ENCODE measurements at regions not wholly inside any gene's neighbourhood (a gene's known extent, or its start where the extent isn't known, plus 50 kb on each side); places are given as distances from the start of the nearest gene placed in this dataset.
"Not testable (repeated sequence)": the region's sequence is repeated elsewhere in the genome, so short reads cannot be mapped to it uniquely, and the experiment has no call there.

DNA sequence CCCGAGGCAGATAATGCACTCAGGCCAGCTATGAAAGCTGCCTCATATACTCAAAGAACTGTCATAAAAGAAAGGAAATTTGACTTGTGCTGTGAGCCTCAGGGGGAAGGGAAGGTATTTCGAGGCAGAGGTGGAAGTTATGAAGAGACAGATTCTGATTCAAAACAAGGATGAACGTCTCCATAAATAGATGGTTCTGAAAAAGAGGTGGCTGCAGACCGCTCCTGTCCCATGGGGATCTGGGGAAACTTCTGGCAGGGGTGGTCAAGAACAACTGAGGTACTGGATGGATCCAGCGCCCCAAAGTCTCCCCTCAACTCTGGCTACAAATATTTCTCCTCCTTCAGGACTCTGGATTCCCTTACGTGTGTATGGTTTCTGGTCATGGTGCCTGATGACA is 168.1 kb upstream of the IRS2 start:
- Mint-ChIP-seq H3K36me3 (no peaks in the 10 kb centered on the region), H3K27ac (no peak overlapping the region), H3K9me3 (peaks cover 11% of the 10 kb centered on the region), H3K4me1 (no peaks in the 10 kb centered on the region), H3K27me3 (peaks cover 2% of the 10 kb centered on the region), H3K4me3 (no peak overlapping the region)

DNA sequence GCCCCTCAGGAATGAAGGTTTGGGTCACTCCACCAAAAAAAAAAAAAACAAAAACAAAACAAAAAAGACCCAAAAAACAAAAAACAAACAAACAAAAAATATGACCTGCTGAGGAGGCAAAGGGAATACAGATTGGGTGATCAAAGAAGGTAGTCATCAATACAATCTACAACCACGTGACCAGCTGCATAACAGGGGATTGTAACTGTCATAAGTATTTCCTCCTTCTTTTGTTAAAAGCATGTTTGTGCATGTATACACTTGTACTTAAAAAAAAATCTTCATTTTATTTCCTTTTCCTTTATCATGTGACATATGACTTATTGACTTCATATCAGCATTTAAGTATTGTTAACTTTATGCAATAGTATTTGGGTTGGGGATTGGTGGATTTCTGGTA is 165.1 kb upstream of the IRS2 start:
- peaks cover 2% of the 10 kb centered on the region for H3K27me3 Mint-ChIP-seq
- no peak overlapping the region for H3K27ac Mint-ChIP-seq
- H3K36me3 Mint-ChIP-seq: no peaks in the 10 kb centered on the region
- H3K9me3 Mint-ChIP-seq: peaks cover 4% of the 10 kb centered on the region
- no peak overlapping the region for H3K4me3 Mint-ChIP-seq
- no peaks in the 10 kb centered on the region for H3K4me1 Mint-ChIP-seq

DNA sequence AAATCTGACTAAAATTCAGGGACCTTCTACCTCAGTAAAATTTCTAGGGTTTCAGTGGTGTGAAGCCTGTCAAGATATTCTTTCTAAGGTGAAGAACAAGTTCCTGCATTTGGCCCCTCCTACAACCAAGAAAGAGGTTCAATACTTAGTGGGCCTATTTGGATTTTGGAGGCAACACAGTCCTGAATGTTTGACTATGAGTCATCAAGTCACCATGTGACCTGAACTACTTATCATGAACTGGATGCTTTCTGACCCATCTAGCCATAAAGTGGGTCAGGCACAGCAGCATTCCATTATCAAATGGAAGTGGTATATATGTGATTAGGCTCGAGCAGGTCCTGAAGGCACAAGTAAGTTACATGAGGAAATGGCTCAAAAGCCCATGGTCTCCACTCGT is 163.0 kb upstream of the IRS2 start:
- Mint-ChIP-seq H3K9me3 (peaks cover 4% of the 10 kb centered on the region), H3K27ac (no peak overlapping the region), H3K4me1 (no peaks in the 10 kb centered on the region), H3K4me3 (no peak overlapping the region), H3K36me3 (no peaks in the 10 kb centered on the region), H3K27me3 (peaks cover 2% of the 10 kb centered on the region)

DNA sequence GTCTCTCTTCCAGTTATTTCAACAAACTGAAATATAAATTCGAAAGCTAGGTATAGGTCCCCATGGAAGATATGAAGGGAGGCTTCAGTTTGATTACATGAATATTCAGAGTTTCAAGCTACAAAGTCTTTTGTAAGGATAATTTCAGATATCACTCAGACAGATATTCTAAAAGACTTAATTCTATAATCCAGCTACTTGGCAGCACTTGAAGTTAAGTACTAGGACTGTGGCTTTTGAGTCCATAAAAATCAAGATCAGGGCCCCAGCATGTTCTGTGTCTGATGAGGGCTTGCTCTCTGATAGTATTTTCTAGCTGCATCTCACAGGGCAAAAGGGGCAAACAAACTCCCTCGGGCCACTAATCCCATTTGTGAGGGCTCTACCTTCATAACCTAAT is 160.6 kb upstream of the IRS2 start:
- H3K36me3 Mint-ChIP-seq: no peaks in the 10 kb centered on the region
- H3K4me1 Mint-ChIP-seq: no peaks in the 10 kb centered on the region
- peaks cover 4% of the 10 kb centered on the region for H3K9me3 Mint-ChIP-seq

DNA sequence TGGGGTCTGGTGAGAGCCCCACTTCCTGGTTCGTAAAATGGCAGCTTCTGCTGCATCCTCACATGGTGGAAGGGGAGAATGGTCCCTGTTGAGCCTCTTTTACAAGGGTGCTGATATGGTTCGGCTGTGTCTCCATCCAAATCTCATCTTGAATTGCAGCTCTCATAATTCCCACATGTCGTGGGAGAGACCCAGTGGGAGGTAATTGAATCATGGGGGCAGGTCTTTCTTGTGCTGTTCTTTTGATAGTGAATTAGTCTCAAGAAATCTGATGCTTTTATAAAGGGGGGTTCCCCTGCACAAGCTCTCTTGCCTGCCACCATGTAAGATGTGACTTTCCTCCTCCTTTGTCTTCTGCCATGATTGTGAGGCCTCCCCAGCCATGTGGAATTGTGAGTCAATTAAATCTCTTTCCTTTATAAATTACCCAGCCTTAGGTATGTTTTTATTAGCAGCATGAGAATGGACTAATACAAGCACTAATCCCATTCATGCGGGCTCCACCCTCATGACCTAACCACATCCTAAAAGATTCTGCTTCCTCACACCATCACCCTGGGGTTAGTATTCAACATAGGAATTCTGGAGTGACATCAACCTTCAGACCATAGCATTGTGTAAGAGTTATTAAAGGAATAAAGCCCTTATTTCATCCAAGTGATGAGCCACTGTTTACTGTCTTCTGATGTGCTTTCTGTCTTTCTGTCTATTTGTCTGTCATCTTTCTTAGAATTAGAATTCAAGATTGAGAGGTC is 159.0 kb upstream of the IRS2 start:
- H3K4me1 Mint-ChIP-seq: no peaks in the 10 kb centered on the region
- no peaks in the 10 kb centered on the region for H3K9me3 Mint-ChIP-seq
- H3K4me3 Mint-ChIP-seq: no peak overlapping the region
- no peak overlapping the region for H3K27ac Mint-ChIP-seq
- peaks cover 1% of the 10 kb centered on the region for H3K27me3 Mint-ChIP-seq
- H3K36me3 Mint-ChIP-seq: no peaks in the 10 kb centered on the region

More for the DNA sequence above, 160.6 kb upstream of the IRS2 start:
- H3K27ac Mint-ChIP-seq: no peak overlapping the region
- H3K27me3 Mint-ChIP-seq: peaks cover 1% of the 10 kb centered on the region
- H3K4me3 Mint-ChIP-seq: no peak overlapping the region

DNA sequence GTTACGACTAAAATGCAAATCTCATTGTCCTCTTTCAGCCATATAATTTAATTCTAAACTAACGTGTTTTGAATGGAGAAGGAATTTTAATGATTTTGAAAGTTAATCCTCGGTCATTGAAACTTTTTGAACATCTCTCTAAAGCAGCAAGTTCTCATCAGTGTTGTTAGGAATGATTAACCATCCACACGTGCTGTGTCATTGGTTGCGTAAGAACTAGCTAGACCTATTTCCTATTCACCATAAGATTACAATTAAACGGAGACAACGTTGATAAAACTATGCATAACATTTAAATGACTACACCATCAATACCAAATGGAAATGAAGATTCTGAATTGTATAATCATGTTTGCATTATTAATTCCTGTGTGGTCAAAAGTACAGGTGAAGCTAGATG is 155.6 kb upstream of the IRS2 start:
- no peak overlapping the region for H3K4me3 Mint-ChIP-seq
- H3K9me3 Mint-ChIP-seq: no peaks in the 10 kb centered on the region
- no peaks in the 10 kb centered on the region for H3K4me1 Mint-ChIP-seq
- peaks cover 1% of the 10 kb centered on the region for H3K27me3 Mint-ChIP-seq
- H3K36me3 Mint-ChIP-seq: no peaks in the 10 kb centered on the region
- H3K27ac Mint-ChIP-seq: no peak overlapping the region

DNA sequence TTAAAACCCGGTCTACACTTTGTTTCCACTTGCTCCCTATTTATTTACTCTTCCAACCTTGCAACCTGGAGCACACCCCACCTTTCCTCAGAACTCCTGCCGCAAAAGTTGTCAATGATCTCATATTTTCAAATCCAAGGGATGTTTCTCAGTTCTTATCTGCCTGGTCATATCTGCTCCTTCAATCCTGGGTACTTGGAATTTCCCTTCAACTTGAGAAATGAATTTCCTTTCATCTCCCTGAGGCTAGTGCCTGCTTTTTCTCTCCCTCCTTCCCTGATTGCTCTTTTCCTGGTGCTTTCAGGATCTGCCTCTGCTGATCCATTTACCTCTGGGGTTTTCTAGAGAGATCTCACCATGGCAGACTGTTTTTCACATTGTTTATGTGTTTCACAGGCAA is 154.8 kb upstream of the IRS2 start:
- H3K27ac Mint-ChIP-seq: no peak overlapping the region
- no peaks in the 10 kb centered on the region for H3K4me1 Mint-ChIP-seq
- H3K27me3 Mint-ChIP-seq: peaks cover 1% of the 10 kb centered on the region
- H3K9me3 Mint-ChIP-seq: no peaks in the 10 kb centered on the region
- no peaks in the 10 kb centered on the region for H3K36me3 Mint-ChIP-seq
- H3K4me3 Mint-ChIP-seq: no peak overlapping the region

DNA sequence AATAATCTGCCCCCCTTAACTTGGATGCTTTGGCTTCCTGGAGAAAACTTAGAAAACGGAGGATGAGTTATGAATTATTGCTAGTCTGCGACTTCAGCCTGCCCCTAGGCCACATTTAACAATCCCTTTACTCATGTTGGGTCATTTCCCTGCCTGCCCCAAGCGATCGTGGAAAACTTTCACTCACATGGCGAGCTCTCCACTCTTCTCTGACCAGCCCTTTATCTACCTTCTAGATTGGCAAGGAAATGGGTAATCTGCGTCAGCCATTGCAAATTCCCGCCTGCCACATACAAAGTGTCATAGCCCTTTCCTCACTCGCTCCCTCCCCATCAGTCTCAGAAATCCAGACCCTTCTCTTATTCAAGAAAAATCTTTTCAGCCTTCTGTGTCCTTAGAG is 154.3 kb upstream of the IRS2 start:
- H3K4me3 Mint-ChIP-seq: no peak overlapping the region
- peaks cover 1% of the 10 kb centered on the region for H3K27me3 Mint-ChIP-seq
- H3K36me3 Mint-ChIP-seq: no peaks in the 10 kb centered on the region
- no peak overlapping the region for H3K27ac Mint-ChIP-seq
- H3K4me1 Mint-ChIP-seq: no peaks in the 10 kb centered on the region
- H3K9me3 Mint-ChIP-seq: no peaks in the 10 kb centered on the region

DNA sequence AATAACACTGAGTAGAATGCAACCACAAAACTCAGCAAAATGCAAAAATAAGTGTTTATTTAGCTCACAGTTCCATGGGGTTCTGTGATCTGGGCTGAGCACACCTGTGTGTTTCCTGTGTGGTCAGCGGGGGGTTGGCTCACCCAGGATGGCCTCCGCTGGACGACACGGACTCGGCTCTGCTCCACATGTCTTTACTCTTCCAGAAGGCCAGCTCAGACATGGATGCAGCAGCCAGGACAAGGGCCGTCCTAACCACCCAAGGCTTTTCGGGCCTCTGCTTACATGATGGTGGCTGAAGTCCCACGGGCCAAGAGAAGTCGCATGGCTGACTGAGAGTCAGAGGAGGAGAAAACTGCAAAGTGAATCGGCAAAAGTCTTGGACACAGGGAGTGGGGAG is 153.5 kb upstream of the IRS2 start:
- no peak overlapping the region for H3K27ac Mint-ChIP-seq
- H3K27me3 Mint-ChIP-seq: peaks cover 1% of the 10 kb centered on the region
- H3K4me1 Mint-ChIP-seq: no peaks in the 10 kb centered on the region
- H3K4me3 Mint-ChIP-seq: no peak overlapping the region
- H3K36me3 Mint-ChIP-seq: no peaks in the 10 kb centered on the region
- H3K9me3 Mint-ChIP-seq: no peaks in the 10 kb centered on the region

DNA sequence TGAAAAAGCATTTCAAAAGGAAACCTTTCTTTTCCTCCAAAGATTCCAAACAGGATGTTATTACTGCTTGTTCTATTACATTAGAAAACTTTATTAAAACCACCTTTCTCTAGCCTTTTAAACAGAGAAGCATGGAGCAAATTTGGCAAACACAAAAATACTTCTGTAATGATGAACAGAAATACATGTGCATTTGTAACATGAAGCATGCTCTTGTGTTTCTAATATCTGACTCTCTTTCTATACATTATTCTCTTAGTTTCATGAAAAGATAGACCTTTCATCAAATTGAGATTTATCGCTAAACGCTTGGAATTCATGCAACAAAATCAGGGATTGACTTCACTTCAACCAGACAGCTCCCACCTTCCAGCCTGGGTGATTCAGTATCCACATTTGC is 152.8 kb upstream of the IRS2 start:
- H3K27ac Mint-ChIP-seq: no peak overlapping the region
- H3K4me1 Mint-ChIP-seq: no peaks in the 10 kb centered on the region
- H3K4me3 Mint-ChIP-seq: no peak overlapping the region
- H3K9me3 Mint-ChIP-seq: no peaks in the 10 kb centered on the region
- peaks cover 1% of the 10 kb centered on the region for H3K27me3 Mint-ChIP-seq
- no peaks in the 10 kb centered on the region for H3K36me3 Mint-ChIP-seq

DNA sequence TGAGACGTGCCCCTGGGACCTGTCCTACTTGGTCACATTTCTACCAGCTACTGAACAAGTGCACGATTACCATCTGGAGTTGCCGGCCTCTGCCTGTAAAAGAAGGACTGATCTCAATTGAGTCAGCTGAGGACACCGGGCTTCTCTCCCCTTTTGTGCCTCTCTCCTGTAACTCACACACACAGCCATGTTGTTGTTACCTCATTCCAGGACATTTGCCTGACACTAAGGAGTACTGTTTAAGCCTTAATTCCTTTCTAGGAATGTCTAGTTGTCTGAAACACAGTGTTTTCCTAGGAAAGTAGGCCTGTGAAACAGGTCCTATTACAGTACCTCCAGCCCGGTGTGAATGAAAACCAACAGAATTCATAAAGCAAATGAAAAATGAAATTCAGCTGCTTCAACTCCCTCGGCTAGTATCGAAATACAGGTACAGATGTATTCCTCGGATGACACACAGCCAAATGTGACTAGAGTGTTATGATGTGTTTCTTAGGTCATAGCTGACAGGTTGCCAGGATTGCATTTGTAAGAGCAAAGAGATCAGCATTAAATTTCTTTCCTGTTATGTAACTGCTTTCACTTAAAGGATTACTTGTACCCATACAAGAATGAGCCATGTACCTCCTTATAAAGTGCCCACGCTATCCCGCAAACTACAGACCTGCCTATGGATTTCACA is 152.0 kb upstream of the IRS2 start:
- H3K36me3 Mint-ChIP-seq: no peaks in the 10 kb centered on the region
- no peak overlapping the region for H3K27ac Mint-ChIP-seq
- no peak overlapping the region for H3K4me3 Mint-ChIP-seq
- no peaks in the 10 kb centered on the region for H3K4me1 Mint-ChIP-seq
- H3K27me3 Mint-ChIP-seq: peaks cover 1% of the 10 kb centered on the region
- no peaks in the 10 kb centered on the region for H3K9me3 Mint-ChIP-seq

DNA sequence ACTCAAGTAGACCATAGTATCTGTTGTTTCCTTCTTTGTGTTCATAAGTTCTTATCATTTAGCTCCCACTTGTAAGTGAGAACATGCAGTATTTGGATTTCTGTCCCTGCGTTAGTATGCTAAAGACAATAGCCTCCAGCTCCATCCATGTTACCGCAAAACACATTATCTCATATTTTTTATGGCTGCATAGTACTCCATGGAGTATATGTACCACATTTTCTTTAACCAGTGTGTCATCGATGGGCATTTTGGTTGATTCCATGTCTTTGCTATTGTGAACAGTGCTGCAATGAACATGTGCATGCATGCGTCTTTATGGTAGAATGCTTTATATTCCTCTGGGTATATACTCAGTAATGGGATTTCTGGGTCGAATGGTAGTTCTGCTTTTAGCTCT is 148.1 kb upstream of the IRS2 start:
- H3K9me3 Mint-ChIP-seq, H3K4me1 Mint-ChIP-seq, H3K36me3 Mint-ChIP-seq, H3K27ac Mint-ChIP-seq, H3K4me3 Mint-ChIP-seq, H3K27me3 Mint-ChIP-seq: not testable (repeated sequence)

DNA sequence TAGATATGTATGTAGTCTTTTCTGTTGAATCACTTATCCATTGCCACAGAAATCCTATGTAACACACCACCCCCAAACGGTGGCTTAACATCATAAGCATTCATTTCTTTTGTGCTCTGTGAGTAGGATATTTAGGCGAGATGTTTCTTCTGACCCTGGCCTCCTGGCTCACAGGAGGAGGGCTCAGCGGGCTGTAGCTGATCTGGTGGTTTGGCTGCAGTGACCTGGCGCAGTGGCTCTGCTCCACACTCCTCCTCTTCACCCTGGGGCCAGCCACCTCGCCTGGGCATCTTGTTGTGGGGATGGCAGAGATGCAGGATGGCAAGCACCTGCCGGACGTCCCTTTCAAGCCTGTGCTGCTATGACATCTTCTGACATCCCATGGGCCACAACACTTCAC is 147.1 kb upstream of the IRS2 start:
- H3K36me3 Mint-ChIP-seq: no peaks in the 10 kb centered on the region
- no peak overlapping the region for H3K4me3 Mint-ChIP-seq
- no peaks in the 10 kb centered on the region for H3K9me3 Mint-ChIP-seq
- no peak overlapping the region for H3K27ac Mint-ChIP-seq
- no peaks in the 10 kb centered on the region for H3K4me1 Mint-ChIP-seq
- H3K27me3 Mint-ChIP-seq: no peaks in the 10 kb centered on the region

DNA sequence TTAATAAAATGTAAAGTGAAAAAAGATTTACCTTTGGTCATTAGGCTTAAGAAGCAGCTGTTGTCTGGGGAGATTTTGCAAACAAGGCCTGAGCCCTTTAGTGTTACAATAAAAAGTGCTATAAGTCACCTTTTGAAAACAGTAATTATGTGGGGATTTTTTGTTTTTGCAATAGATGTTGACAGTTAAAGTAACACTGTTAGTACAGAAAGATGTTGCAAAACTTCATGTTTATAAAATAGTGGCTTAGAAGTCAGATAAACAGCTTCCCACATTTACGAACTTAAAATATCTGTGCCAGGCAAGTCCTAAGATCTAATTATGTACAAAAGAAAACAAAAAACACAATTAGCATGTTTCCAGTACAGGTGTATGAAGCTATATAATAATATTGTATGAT is 138.0 kb upstream of the IRS2 start:
- H3K4me1 Mint-ChIP-seq: no peaks in the 10 kb centered on the region
- no peak overlapping the region for H3K4me3 Mint-ChIP-seq
- H3K9me3 Mint-ChIP-seq: no peaks in the 10 kb centered on the region
- H3K27ac Mint-ChIP-seq: no peak overlapping the region
- H3K27me3 Mint-ChIP-seq: peaks cover 10% of the 10 kb centered on the region
- no peaks in the 10 kb centered on the region for H3K36me3 Mint-ChIP-seq

DNA sequence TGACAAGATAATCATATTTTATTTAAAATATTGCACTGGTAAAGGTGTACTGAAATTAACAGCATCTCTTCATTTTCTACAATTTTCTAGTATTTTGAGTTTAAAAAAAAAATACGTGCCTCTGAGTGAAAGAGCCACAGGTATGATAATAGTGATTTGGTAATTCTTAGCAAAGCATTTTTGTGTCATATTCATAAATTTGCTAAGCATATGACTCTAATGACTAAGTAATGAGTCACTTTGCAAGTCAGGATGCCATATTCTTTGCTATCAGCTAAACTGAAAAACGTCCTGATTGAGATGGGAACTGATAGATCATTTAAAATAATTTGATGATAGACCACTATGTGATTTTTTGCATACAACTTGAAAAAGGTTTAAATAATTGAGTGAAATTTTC is 136.1 kb upstream of the IRS2 start:
- H3K27me3 Mint-ChIP-seq: peaks cover 12% of the 10 kb centered on the region
- no peaks in the 10 kb centered on the region for H3K36me3 Mint-ChIP-seq
- H3K4me3 Mint-ChIP-seq: no peak overlapping the region
- no peaks in the 10 kb centered on the region for H3K4me1 Mint-ChIP-seq
- H3K9me3 Mint-ChIP-seq: no peaks in the 10 kb centered on the region
- H3K27ac Mint-ChIP-seq: no peak overlapping the region

DNA sequence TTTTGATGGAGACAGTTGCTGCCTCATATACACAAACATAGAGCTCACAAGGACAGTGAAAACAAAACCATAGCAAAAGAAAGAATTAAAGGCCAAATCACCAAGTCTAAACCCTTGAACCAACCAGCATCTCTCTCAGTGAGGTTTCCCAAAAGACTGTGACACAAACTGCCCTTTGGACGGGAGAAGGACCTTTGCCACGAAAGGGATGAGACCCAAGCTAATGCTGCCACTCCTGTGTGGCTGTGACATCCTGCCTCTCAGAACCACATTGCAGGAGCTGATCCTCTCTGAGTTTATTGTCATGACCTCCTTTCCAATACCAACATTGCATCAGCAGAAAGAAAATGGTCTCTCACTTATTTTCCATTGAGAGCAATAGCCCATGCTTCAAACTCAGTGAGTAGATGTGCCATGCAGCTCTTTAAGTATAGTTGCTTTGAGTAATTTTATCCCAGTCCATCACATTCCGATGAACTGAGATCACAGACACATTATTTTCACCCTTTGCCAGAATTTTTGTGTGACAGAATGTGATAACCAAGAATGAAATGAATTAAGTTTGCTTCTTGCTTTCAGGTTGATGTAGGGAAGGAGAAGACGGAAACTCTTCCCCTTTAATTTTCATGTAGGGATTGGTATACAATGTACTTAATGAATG is 133.5 kb upstream of the IRS2 start:
- Mint-ChIP-seq H3K27ac (no peak overlapping the region), H3K36me3 (no peaks in the 10 kb centered on the region), H3K9me3 (no peaks in the 10 kb centered on the region), H3K4me1 (no peaks in the 10 kb centered on the region), H3K27me3 (peaks cover 9% of the 10 kb centered on the region), H3K4me3 (no peak overlapping the region)

Data from activated naive CD4-positive, alpha-beta T cell treated with anti-CD3 and anti-CD28 coated beads, Interleukin-2, amount 50 U/mL, for 24 hours (primary cell).